Hepatocyte (in vitro differentiated cells): ENCODE measurements at regions not wholly inside any gene's neighbourhood (a gene's known extent, or its start where the extent isn't known, plus 50 kb on each side); places are given as distances from the start of the nearest gene placed in this dataset.

ENCODE experiments used
- DNase-seq: peaks from one replicate; pipeline ENCODE4 v3.0.0-alpha.2; 2016; ENCODE audit warnings: low spot score
- H2AFZ ChIP-seq: fragments of 200-600 bp; sonication (generic); 2 replicates; pipeline ENCODE4 v1.6.0; 2016; ENCODE audit warnings: antibody characterized with exemption, mild to moderate bottlenecking
- H3K27ac ChIP-seq: fragments of 200-600 bp; sonication (generic); 2 replicates; pipeline ENCODE4 v1.5.1; 2016; ENCODE audit warnings: mild to moderate bottlenecking
- H3K27me3 ChIP-seq: fragments of 200-600 bp; sonication (generic); 2 replicates; pipeline ENCODE4 v1.6.1; 2016
- H3K36me3 ChIP-seq: fragments of 200-600 bp; sonication (generic); replicated peaks from 2 replicates; pipeline ENCODE4 v1.5.1; 2016; ENCODE audit warnings: low read depth; ENCODE audit not compliant: insufficient read depth
- H3K4me1 ChIP-seq: fragments of 200-600 bp; sonication (generic); 2 replicates; pipeline ENCODE4 v1.5.1; 2016; ENCODE audit warnings: mild to moderate bottlenecking, moderate library complexity; ENCODE audit not compliant: insufficient read depth
- H3K4me2 ChIP-seq: fragments of 200-600 bp; sonication (generic); 2 replicates; pipeline ENCODE4 v1.6.0; 2016
- H3K4me3 ChIP-seq: fragments of 200-600 bp; sonication (generic); 2 replicates; pipeline ENCODE4 v1.5.1; 2016; ENCODE audit warnings: mild to moderate bottlenecking
- H3K79me2 ChIP-seq: fragments of 200-600 bp; sonication (generic); 2 replicates; pipeline ENCODE4 v1.6.0; 2017; ENCODE audit warnings: mild to moderate bottlenecking
- H3K9me2 ChIP-seq: fragments of 200-600 bp; sonication (generic); replicated peaks from 2 replicates; pipeline ENCODE4 v1.6.0; 2017; ENCODE audit warnings: mild to moderate bottlenecking; ENCODE audit not compliant: insufficient read depth
- H3K9me3 ChIP-seq: fragments of 200-600 bp; sonication (generic); 2 replicates; pipeline ENCODE4 v1.5.1; 2016; ENCODE audit warnings: low read depth, mild to moderate bottlenecking
- H4K20me1 ChIP-seq: fragments of 200-600 bp; sonication (generic); 2 replicates; pipeline ENCODE4 v1.6.0; 2016; ENCODE audit warnings: mild to moderate bottlenecking; ENCODE audit not compliant: insufficient read depth, poor library complexity, severe bottlenecking
- CTCF ChIP-seq: fragments of 200-600 bp; sonication (generic); IDR thresholded peaks from 2 replicates; pipeline ENCODE4 v1.5.1; 2016; ENCODE audit warnings: antibody characterized with exemption, mild to moderate bottlenecking; ENCODE audit not compliant: poor library complexity
- EZH2 ChIP-seq: fragments of 200-600 bp; sonication (generic); IDR thresholded peaks from 2 replicates; pipeline ENCODE4 v1.6.1; 2016; ENCODE audit warnings: antibody characterized with exemption, mild to moderate bottlenecking, borderline replicate concordance
- EZH2phosphoT487 ChIP-seq: fragments of 200-600 bp; sonication (generic); IDR thresholded peaks from one replicate; pipeline ENCODE4 v1.6.1; 2018; ENCODE audit warnings: antibody characterized with exemption, mild to moderate bottlenecking, low read depth, moderate library complexity; ENCODE audit not compliant: unreplicated experiment, severe bottlenecking
- WGBS: methylation state at CpG from one replicate; pipeline ENCODE4 v1.1.6; 2016; ENCODE audit warnings: low lambda C conversion rate; ENCODE audit errors: missing lambda C conversion rate; 5-methylcytosine and 5-hydroxymethylcytosine counted together

- no peaks in the 10 kb centered on the region for H3K27me3 ChIP-seq
- no peaks in the 10 kb centered on the region for H3K79me2 ChIP-seq
- H2AFZ ChIP-seq = no peak overlapping the region
- H3K4me2 ChIP-seq = no peak overlapping the region
- H3K9me2 ChIP-seq = no peaks in the 10 kb centered on the region
- no peak overlapping the region for H3K27ac ChIP-seq
- no peak for DNase-seq
- 88% methylated on average over 4 of the region's 4 CpGs for WGBS
- no peaks in the 10 kb centered on the region for H3K9me3 ChIP-seq
- TF ChIP-seq EZH2 (no peak), CTCF (no peak), EZH2phosphoT487 (no peak)
- no peaks in the 10 kb centered on the region for H3K36me3 ChIP-seq
- H3K4me1 ChIP-seq = no peaks in the 10 kb centered on the region
- no peak overlapping the region for H3K4me3 ChIP-seq
- no peaks in the 10 kb centered on the region for H4K20me1 ChIP-seq
Measured at GRCh38 chr14:22420598-22421186, 168.3 kb downstream of the DAD1 start.

DNA sequence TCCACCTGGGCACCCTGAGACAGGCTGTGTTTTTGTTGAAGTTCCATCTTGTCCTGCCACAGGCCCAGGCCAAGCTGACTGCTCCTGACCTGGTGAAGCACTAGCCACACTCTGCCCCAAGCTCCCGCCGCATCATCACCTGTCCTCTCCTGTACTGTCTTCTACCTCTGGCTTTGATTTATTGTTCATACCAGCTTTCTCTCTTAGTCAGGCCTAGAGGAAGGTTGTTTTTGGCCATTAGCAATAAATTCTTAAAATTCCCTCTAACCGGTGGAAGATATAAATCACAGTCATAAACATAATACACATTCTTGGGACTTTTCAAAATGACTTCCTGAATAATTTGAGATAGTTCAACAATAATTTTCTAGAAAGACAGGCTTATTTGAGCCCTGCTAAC, 169.4 kb downstream of the DAD1 start:
- Histone ChIP-seq H2AFZ (no peak overlapping the region), H4K20me1 (no peaks in the 10 kb centered on the region), H3K27me3 (no peaks in the 10 kb centered on the region), H3K4me1 (no peaks in the 10 kb centered on the region), H3K9me2 (no peaks in the 10 kb centered on the region), H3K27ac (no peak overlapping the region), H3K9me3 (no peaks in the 10 kb centered on the region), H3K79me2 (no peaks in the 10 kb centered on the region), H3K4me3 (no peak overlapping the region), H3K36me3 (no peaks in the 10 kb centered on the region), H3K4me2 (no peak overlapping the region)
- WGBS = 70% methylated on average over 3 of the region's 3 CpGs
- DNase-seq = no peak
- TF ChIP-seq EZH2phosphoT487 = no peak
- no peak for TF ChIP-seq CTCF
- TF ChIP-seq EZH2 = no peak

- no peak overlapping the region for H2AFZ ChIP-seq
- TF ChIP-seq EZH2 (no peak), EZH2phosphoT487 (no peak), CTCF (no peak)
- H3K36me3 ChIP-seq = no peaks in the 10 kb centered on the region
- no peaks in the 10 kb centered on the region for H4K20me1 ChIP-seq
- no peaks in the 10 kb centered on the region for H3K9me3 ChIP-seq
- no peaks in the 10 kb centered on the region for H3K9me2 ChIP-seq
- no peaks in the 10 kb centered on the region for H3K79me2 ChIP-seq
- H3K4me1 ChIP-seq = no peaks in the 10 kb centered on the region
- H3K27me3 ChIP-seq = no peaks in the 10 kb centered on the region
- DNase-seq = no peak
- no peak overlapping the region for H3K27ac ChIP-seq
- H3K4me3 ChIP-seq = no peak overlapping the region
- 68% methylated on average over 5 of the region's 5 CpGs for WGBS
- no peak overlapping the region for H3K4me2 ChIP-seq
Measured at GRCh38 chr14:22418631-22419030, 170.4 kb downstream of the DAD1 start.

GRCh38 chr14:22417914-22418313, 171.1 kb downstream of the DAD1 start:
- DNase-seq = no peak
- Histone ChIP-seq H3K4me1 (no peaks in the 10 kb centered on the region), H3K36me3 (no peaks in the 10 kb centered on the region), H3K9me2 (no peaks in the 10 kb centered on the region), H3K9me3 (no peaks in the 10 kb centered on the region), H2AFZ (no peak overlapping the region), H3K27me3 (no peaks in the 10 kb centered on the region), H4K20me1 (no peaks in the 10 kb centered on the region), H3K4me3 (no peak overlapping the region), H3K79me2 (no peaks in the 10 kb centered on the region), H3K4me2 (no peak overlapping the region), H3K27ac (no peak overlapping the region)
- TF ChIP-seq CTCF = no peak
- TF ChIP-seq EZH2phosphoT487 = no peak
- TF ChIP-seq EZH2 = no peak
- WGBS = 89% methylated on average over 5 of the region's 5 CpGs
